Activated T-cell treated with anti-CD3 and anti-CD28 coated beads for 48 hours (primary cell): ENCODE measurements at regions not wholly inside any gene's neighbourhood (a gene's known extent, or its start where the extent isn't known, plus 50 kb on each side); places are given as distances from the start of the nearest gene placed in this dataset.

Experiments used
- DNase-seq: peaks from one replicate; pipeline ENCODE4 v3.0.0-alpha.2; 2020; ENCODE audit warnings: low read depth

GRCh38 chr6:19976411-19977129 lies 139.4 kb downstream of the ID4 start:
- no peak for DNase-seq

GRCh38 chr6:19979059-19979458 lies 141.9 kb downstream of the ID4 start:
- no peak for DNase-seq

- DNase-seq, result no peak
These were observed 142.8 kb downstream of the ID4 start for GRCh38 chr6:19979986-19980385.

GRCh38 chr6:19983374-19983773 lies 146.2 kb downstream of the ID4 start:
- no peak for DNase-seq

GRCh38 chr6:19986691-19987438 lies 149.7 kb downstream of the ID4 start:
- DNase-seq, result no peak

- no peak for DNase-seq
These were observed 151.4 kb downstream of the ID4 start for GRCh38 chr6:19988555-19988954.

- DNase-seq, result no peak
These were observed 154.0 kb downstream of the ID4 start for GRCh38 chr6:19991176-19991575.

- no peak for DNase-seq
These were observed 157.7 kb downstream of the ID4 start for GRCh38 chr6:19994909-19995308.

- DNase-seq, result no peak
These were observed 158.5 kb downstream of the ID4 start for GRCh38 chr6:19995575-19996257.

GRCh38 chr6:19997104-19997503 lies 159.9 kb downstream of the ID4 start:
- DNase-seq, result no peak

- no peak for DNase-seq
These were observed 161.4 kb downstream of the ID4 start for GRCh38 chr6:19998541-19998940.

- no peak for DNase-seq
These were observed 162.4 kb downstream of the ID4 start for GRCh38 chr6:19999319-20000191.

GRCh38 chr6:20001286-20001685 lies 164.1 kb downstream of the ID4 start:
- DNase-seq, result no peak

GRCh38 chr6:20006037-20006436 lies 168.9 kb downstream of the ID4 start:
- no peak for DNase-seq

GRCh38 chr6:20008131-20008530 lies 171.0 kb downstream of the ID4 start:
- no peak for DNase-seq

GRCh38 chr6:20013066-20013861 lies 176.1 kb downstream of the ID4 start:
- no peak for DNase-seq

GRCh38 chr6:20014508-20014907 lies 177.3 kb downstream of the ID4 start:
- DNase-seq, result no peak

- DNase-seq, result no peak
These were observed 183.4 kb downstream of the ID4 start for GRCh38 chr6:20020526-20020925.

GRCh38 chr6:20021795-20022194 lies 184.6 kb downstream of the ID4 start:
- no peak for DNase-seq

GRCh38 chr6:20023549-20024315 lies 186.6 kb downstream of the ID4 start:
- peak; percentile 19 for DNase-seq

GRCh38 chr6:20024316-20024673 lies 187.1 kb downstream of the ID4 start:
- no peak for DNase-seq
